ENCODE measurements at regions not wholly inside any gene's neighbourhood (a gene's known extent, or its start where the extent isn't known, plus 50 kb on each side); places are given as distances from the start of the nearest gene placed in this dataset.

GRCh38 chr2:189382668-189383067 is 58.6 kb upstream of the WDR75 start:
- no peaks in the 10 kb centered on the region for H3K4me1 ChIP-seq
- no peaks in the 10 kb centered on the region for H3K9me3 ChIP-seq
- intact Hi-C loops (cut with DNase I), result no loop called here
- H3K27ac ChIP-seq, result no peak overlapping the region
- H3K36me3 ChIP-seq, result no peaks in the 10 kb centered on the region
- no peak overlapping the region for H3K4me3 ChIP-seq
- no peak for DNase-seq
- H3K27me3 ChIP-seq, result no peaks in the 10 kb centered on the region
- TF ChIP-seq CTCF (IDR thresholded peaks at IDR 0.05) (no peak), POLR2A (IDR thresholded peaks at IDR 0.05) (no peak)

GRCh38 chr2:189386741-189387140 is 54.5 kb upstream of the WDR75 start:
- WGBS, 2 donors, result 78 to 84% methylated on average over 3 of the region's 3 CpGs
- Histone ChIP-seq H3K9me3 (no peaks in the 10 kb centered on the region), H3K27me3 (no peaks in the 10 kb centered on the region), H3K36me3 (no peaks in the 10 kb centered on the region), H3K4me1 (no peaks in the 10 kb centered on the region), H3K4me3 (no peak overlapping the region), H3K27ac (no peak overlapping the region)
- intact Hi-C loops (cut with DNase I), result no loop called here
- no peak for DNase-seq
- TF ChIP-seq CTCF (IDR thresholded peaks at IDR 0.05) (no peak), POLR2A (IDR thresholded peaks at IDR 0.05) (no peak)

DNA sequence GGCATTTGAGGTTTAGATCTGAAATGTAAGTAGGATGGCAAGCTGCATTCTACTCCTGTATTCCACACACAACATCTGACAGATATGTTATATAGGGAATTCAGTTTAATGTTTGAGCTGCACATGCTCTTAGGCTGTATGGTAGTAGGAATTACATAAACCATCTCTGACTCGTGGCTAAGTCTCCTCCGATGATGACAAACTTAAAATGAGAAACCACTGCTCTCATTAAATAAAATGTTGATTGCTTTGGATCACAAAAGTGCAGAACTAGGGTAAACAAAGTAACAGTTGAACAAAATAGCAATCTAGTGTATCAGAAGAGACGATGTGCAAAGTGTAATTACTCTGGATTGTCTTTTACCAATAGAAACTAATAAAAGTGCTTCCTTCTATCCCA is 50.1 kb upstream of the WDR75 start:
- Histone ChIP-seq H3K4me1 (no peaks in the 10 kb centered on the region), H3K4me3 (no peak overlapping the region), H3K36me3 (no peaks in the 10 kb centered on the region), H3K9me3 (no peaks in the 10 kb centered on the region), H3K27ac (no peak overlapping the region), H3K27me3 (no peaks in the 10 kb centered on the region)
- no peak for TF ChIP-seq CTCF (IDR thresholded peaks at IDR 0.05)
- no peak for TF ChIP-seq POLR2A (IDR thresholded peaks at IDR 0.05)
- 69 to 73% methylated on average over 3 of the region's 3 CpGs for WGBS, 2 donors
- intact Hi-C loops (cut with DNase I), result no loop called here
- no peak for DNase-seq

Measured in esophagus squamous epithelium (tissue), 5 donors.